Epithelial cell of proximal tubule (primary cell): ENCODE measurements at regions not wholly inside any gene's neighbourhood (a gene's known extent, or its start where the extent isn't known, plus 50 kb on each side); places are given as distances from the start of the nearest gene placed in this dataset.

Experiments
- DNase-seq: peaks from one replicate; pipeline ENCODE4 v3.0.0-alpha.2; 2011; ENCODE audit warnings: low read depth
- H3K4me3 ChIP-seq: 2 replicates; pipeline ENCODE4 v1.5.1; 2011; ENCODE audit warnings: low read depth, mild to moderate bottlenecking, low read length
- CTCF ChIP-seq: conservative IDR thresholded peaks from 2 replicates; pipeline ENCODE4 v1.5.1; 2012; ENCODE audit warnings: low read depth, mild to moderate bottlenecking, low read length

- TF ChIP-seq CTCF = no peak
- H3K4me3 ChIP-seq = no peak overlapping the region
- no peak for DNase-seq
Observed at GRCh38 chr4:120636120-120636630, 286.4 kb downstream of the PRDM5 start.

- DNase-seq = no peak
- TF ChIP-seq CTCF = no peak
- H3K4me3 ChIP-seq = no peak overlapping the region
Observed at GRCh38 chr4:120633810-120634209, 288.7 kb downstream of the PRDM5 start.

GRCh38 chr4:120630427-120630826 lies 292.1 kb downstream of the PRDM5 start:
- DNase-seq = no peak
- TF ChIP-seq CTCF = no peak
- H3K4me3 ChIP-seq = no peak overlapping the region

GRCh38 chr4:120629546-120630108 lies 292.9 kb downstream of the PRDM5 start:
- TF ChIP-seq CTCF = no peak
- H3K4me3 ChIP-seq = no peak overlapping the region
- DNase-seq = no peak

- no peak for TF ChIP-seq CTCF
- no peak overlapping the region for H3K4me3 ChIP-seq
- no peak for DNase-seq
Observed at GRCh38 chr4:120622601-120623000, 299.9 kb downstream of the PRDM5 start.

GRCh38 chr4:120617171-120617570 lies 305.4 kb downstream of the PRDM5 start:
- DNase-seq = no peak
- H3K4me3 ChIP-seq = no peak overlapping the region
- TF ChIP-seq CTCF = no peak

GRCh38 chr4:120616041-120616440 lies 306.5 kb downstream of the PRDM5 start:
- no peak overlapping the region for H3K4me3 ChIP-seq
- TF ChIP-seq CTCF = no peak
- no peak for DNase-seq
